OCI-M1 (cell line): ENCODE measurements at regions not wholly inside any gene's neighbourhood (a gene's known extent, or its start where the extent isn't known, plus 50 kb on each side); places are given as distances from the start of the nearest gene placed in this dataset.
A peak's percentile ranks its signal among the peaks of the same experiment; 100 is the strongest.

Source experiments
- DNase-seq: peaks from one replicate; lab custom pipeline; 2025; lab: John Stamatoyannopoulos, UW

DNA sequence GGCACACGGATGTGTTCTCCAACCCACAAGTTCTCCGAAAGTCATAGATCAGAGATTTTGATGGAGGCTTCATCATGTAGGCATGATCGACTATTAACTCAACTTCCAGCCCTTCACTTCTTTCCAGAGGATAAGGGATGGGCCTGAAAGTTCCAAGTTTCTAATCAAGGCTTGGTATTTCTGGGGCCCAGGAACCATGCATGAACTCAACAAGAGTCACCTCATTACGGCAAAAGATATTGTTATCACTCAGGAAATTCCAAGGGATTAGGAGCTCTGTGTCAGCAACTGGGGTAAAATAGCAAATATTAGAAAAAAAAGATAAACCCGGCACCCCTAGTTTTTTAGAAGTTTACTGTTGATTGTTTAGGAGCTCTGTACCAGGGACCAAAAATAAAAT lies 240.1 kb upstream of the PPP1R2C start:
- DNase-seq, result no peak

DNA sequence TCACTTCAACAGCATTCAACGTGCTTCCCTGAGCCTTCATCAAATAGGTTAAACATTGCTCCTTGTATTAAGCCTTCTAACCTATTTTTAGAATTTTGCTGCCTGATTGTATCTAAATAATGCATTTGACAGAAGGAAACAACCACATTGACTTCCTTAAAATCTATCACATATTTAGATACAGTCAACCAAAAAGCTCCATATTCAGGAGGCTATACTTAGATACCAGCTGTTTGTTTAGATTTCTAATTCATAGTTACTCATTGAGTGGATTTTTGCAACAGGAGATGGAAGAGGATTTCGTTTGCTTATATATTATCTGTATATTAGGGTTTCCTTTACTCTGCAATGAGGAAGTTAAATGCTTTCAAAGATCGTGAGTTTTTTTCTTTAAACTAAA lies 241.1 kb upstream of the PPP1R2C start:
- no peak for DNase-seq

GRCh38 chrX:43025806-43026315 lies 247.9 kb upstream of the PPP1R2C start:
- DNase-seq, result no peak

DNA sequence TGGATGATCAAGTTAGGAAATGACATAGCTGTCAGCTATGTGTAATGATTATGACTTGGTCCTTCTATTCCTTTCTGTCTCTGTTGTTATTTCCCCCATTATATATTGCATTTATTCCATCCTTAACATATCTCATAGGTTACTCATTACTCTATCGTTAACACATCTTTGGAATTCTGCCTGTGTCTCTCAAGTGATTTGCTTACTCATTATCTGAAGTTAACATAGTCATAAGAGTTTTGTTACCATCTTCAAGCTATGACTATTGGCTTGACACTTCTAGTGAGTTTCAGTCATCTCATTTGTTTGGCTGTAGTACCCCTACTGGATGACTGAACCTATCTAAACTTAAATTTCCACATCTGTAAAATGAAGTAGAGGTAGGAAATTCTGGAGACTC lies 286.1 kb upstream of the PPP1R2C start:
- DNase-seq, result no peak

DNA sequence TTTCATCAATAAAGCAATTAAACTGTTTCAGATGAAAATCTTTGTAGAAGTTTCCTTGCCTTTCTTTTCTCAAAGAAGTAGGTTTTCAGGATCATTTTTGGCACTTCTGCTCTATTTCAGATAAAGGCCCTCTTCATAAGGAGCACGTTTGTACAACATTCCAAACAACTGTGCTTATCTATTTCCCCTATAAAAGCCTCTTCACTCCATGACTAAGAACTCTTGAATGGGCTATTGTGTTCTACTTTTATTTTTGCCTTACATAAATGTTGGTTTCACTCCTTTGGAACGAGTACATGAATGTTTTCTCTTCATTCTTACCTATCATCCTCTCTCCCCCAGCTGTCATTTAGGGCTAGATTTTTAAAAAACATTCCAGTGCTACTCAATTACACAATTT lies 288.0 kb upstream of the PPP1R2C start:
- DNase-seq, result no peak

- no peak for DNase-seq
These were observed 290.7 kb upstream of the PPP1R2C start for GRCh38 chrX:43068639-43069038.

DNA sequence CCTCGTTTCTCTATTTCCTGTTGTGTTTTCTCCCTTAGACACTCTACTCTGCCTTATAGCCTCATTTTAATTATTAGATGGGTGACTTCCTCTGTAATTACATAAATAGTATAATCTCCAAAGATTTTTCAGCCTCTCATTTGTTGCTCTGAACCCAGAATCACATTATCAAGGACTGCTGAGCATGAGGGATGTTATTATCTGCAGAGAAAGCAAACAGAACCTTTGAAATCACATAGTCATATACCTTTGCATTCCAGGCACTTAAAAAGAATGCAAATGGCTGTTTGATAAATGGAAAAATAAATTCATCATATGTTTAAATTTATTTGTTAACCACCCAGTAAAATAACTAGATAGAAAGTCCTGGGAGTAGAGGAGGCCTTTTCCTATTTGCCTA lies 305.1 kb upstream of the PPP1R2C start:
- no peak for DNase-seq

DNA sequence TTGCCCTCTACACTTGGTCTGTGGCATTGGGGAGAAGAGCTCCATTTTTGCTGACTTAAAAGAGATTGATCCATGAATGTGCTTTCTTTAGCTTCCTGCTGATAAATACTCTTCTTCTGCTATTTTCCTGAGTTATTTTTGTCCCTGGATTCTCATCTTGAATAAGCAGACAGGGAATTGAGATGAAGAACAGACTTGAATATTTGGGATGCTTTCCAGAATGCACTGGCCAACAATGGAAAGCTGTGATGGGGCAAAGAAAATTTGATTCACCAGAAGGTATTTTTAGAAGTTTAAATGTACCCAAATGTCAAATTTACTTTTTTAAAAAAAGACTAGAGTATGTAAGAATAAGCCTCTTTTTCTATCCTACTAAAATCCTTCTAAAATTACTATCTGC lies 309.9 kb upstream of the PPP1R2C start:
- DNase-seq, result no peak

GRCh38 chrX:43096830-43097229 lies 318.9 kb upstream of the PPP1R2C start:
- DNase-seq, result peak; percentile 17

DNA sequence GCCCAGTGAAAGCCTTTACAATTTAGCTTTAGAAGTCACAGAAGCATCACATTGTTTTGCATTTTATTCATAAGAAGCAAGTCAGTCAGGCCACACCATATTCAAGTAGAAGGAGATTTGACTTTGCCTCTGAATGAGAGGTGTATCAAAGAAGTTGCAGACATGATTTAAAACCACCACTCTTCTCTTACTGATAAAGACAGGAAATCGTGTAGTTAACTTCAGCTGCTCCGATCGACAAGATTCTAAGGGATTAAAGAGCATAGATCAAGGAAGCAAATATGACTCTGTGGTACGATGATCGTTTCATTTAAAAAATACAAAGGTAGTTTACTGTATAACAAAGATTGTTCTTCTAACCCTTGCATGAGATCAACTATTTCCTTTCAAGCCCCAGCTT lies 328.0 kb upstream of the PPP1R2C start:
- DNase-seq, result no peak

GRCh38 chrX:43108828-43109227 lies 330.9 kb upstream of the PPP1R2C start:
- DNase-seq, result no peak

DNA sequence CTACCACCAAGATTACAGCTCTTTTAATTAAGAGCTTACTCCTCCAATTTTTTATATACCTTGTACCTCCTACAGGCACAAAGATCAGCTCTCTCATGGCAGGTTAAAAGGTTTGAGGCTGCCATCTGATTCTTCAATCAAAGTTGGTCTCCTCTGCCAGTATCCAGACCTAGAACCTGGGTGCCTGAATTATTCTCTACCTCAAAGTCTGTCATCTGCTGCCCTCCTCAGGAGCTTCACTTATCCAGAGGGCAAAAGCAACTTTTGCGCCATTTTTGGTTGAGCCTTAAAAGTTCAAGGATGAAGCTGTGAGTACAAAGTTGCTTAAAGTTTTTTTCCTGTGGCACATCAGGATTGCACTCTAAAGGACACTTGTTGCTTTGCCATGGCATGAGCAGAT lies 343.7 kb upstream of the PPP1R2C start:
- DNase-seq, result peak; percentile 5

GRCh38 chrX:43139645-43140044 lies 361.7 kb upstream of the PPP1R2C start:
- no peak for DNase-seq

DNA sequence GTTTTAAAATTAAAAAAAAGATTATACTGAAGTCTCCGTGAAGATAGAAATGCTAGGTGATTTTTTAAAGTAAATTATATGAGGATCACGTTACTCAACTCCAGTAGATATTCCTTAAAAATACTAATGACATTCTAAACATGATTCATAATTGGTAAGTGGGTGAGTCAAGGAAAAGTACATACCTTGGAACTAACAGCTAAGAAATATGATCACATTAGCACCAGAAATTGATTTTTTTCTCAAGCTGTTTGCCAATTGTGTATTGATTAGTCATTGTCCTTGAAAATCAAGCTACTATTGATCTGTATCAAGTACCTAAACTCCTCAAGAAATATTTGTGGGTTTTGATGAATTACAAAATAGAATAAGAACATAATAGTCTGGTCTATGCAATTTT lies 362.6 kb upstream of the PPP1R2C start:
- DNase-seq, result no peak

DNA sequence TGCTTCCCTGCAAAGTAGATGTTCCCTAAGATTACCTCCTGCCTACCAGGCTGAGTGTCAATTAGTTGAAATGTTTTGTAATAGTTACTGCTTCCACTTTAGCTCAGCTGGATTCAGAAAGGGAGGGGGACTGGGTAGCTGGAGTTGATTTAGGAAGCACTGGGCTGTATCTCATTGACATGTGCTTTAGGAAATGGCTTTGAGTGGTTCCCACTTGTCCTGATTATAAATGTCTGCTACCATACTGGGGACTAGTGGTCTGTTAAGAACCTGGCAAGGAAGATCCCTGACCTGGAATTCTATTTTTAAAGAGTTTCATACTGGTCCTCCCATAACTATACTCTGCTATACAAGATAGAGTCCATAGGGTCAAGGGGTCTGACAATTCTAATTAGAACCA lies 363.9 kb upstream of the PPP1R2C start:
- DNase-seq, result no peak

DNA sequence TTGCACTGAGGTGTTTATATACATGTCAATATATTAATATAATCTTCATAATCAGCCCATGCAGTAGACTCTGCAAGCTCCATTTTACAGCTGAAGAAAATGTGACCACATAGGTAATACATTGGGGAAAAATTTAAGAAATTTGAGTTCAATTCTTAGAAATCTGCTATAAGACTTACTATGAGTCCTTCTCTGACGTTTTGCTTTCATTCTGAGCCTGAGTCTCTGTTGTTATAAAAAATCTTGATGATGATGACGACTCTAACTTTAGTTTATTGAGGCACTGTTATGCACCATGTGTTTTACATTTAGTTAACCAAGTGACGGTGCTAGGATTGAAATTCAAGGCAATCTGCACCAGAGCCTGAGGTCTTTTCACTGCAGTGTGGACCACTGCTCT lies 370.3 kb upstream of the PPP1R2C start:
- DNase-seq, result no peak

GRCh38 chrX:43165343-43165920 lies 387.5 kb upstream of the PPP1R2C start:
- no peak for DNase-seq

DNA sequence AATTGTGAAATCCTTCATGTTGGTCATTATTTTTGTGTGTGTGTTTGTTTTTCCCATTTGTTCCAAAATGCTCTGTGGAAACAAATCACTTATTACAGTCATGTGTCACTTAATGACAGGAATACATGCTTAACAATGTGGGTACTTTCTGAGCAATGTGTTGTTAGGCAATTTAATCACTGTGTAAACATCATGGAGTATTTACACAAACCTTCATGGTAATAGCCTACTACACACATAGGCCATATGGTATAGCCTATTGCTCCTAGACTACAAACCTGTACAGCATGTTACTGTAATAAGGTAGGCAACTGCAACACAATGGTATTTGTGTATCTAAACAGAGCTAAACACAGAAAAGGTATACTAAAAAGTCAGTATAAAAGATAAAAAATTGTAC lies 388.9 kb upstream of the PPP1R2C start:
- DNase-seq, result no peak

GRCh38 chrX:43175434-43175833 lies 397.5 kb upstream of the PPP1R2C start:
- no peak for DNase-seq

DNA sequence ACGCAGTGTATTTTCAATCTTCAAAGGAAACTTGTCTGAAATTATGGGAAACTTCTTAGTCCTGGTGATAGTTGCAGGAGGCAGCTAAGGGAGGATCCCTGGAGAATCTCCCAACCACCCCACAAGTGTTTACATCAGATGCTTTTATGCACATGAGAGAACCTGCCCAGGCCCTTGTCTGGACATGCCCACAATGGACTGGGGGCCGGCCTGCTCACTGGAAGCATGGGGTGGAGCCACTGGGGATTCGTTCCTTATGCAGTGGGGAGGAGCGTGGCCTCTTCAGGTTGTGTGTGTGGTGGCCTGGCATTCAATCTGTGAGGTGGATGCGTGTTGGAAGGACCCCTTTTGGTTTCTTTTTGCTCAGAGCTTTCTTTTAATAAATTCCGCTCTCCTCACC lies 398.7 kb upstream of the PPP1R2C start:
- no peak for DNase-seq

DNA sequence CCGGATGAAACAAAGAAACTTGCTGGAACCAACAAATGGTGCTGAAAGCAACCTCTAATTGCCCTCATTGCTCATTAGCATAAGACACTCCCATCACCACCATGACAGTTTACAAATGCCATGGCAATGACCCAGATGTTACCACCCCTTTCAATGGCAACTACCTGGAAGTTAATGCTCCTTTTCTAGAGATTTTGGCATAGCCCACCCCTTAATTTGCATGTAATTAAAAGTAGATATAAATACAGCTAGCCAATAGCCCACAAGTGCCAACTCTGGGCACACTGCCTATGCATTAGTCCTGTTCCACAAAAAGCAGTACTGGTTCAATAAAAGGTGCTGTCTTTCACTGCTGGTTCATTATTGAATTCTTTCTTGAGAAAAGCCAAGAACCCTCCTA lies 410.3 kb upstream of the PPP1R2C start:
- DNase-seq, result no peak

DNA sequence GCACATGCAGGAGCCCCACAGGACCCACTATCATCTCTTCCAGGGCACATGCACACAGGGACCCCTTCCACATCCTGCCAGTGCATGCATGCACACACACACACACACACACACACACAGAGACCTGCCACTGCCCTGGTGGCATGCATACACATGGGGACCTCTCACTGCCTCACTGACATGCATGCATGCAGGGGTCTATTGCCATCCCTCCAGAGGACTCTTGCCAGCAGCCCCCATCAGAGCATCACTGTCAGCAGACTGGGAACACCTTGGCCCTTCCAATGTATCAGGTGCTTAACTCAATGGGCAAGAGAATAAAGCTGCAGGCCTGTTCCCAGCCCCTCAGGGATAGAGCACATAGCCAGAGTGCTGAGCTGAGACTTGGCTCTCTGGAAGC lies 433.6 kb upstream of the PPP1R2C start:
- DNase-seq, result no peak

DNA sequence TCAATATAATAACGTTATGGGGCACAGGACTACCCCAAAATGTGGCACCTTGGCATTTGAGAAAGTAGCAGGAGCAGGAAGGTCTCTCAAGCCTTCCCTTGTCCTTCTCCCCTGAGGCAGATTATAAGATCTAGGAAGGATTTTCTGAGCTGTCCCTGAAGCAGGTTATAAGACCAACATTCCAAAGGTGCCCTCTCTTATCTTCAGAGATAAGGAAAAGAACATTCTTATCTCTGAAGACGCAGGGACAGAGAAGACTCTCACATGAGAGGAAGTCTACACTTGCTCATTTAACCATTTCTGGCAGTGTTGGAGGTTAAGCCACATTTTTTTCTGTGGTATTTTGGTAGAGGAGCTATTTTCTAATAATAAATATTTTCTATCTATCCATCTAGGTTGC lies 437.9 kb upstream of the MAOA start:
- peak; percentile 11 for DNase-seq

DNA sequence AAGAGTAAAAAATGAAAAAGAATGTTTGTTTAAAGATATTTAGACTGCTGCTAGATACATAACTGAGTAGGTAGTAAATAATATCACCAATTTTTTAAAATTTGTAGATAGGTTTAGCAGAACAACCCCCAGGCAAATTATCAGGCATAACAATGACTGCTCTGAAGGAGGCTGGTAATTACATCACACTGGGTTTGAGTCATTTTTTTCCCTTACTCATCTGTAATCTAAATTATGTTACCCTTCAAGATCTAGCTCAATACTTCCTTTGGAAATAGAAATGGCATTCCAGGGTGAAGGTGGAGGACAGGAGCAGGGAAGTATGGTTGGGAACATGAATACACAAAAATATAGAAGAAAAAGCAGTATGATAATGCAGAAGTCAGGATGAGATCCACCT lies 431.6 kb upstream of the MAOA start:
- peak; percentile 4 for DNase-seq
